Psoas muscle (tissue), 7 donors: ENCODE measurements at regions not wholly inside any gene's neighbourhood (a gene's known extent, or its start where the extent isn't known, plus 50 kb on each side); places are given as distances from the start of the nearest gene placed in this dataset.

Source experiments
- ATAC-seq, 4 donors: fragments of 200-7000 bp; cut with Tn5 transposase; one replicate each; pipeline ENCODE4 v1.9.1; 2020; ENCODE audit warnings: moderate library complexity in 3 of 4, mild to moderate bottlenecking in 2 of 4
- DNase-seq, 2 donors: peaks; one replicate each; pipeline ENCODE4 v3.0.0-alpha.2; 2020
- H3K27ac ChIP-seq: fragments of 200-600 bp; one replicate; pipeline ENCODE4 v1.8.0; 2022
- H3K27me3 ChIP-seq, 3 donors: fragments of 200-600 bp in 1 of 3; one replicate each; pipeline versions ENCODE4 v1.6.1 to v1.8.0; 2013 to 2022; ENCODE audit warnings: low read length in 2 of 3, mild to moderate bottlenecking in 2 of 3, moderate library complexity in 1 of 3; ENCODE audit not compliant: insufficient read depth in 3 of 3
- H3K36me3 ChIP-seq, 2 donors: fragments of 200-600 bp in 1 of 2; one replicate each; pipeline versions ENCODE4 v1.6.1 to v1.8.0; 2013 to 2022; ENCODE audit warnings: low read depth in 1 of 2, mild to moderate bottlenecking in 1 of 2, moderate library complexity in 1 of 2; ENCODE audit not compliant: insufficient read depth in 1 of 2
- H3K4me1 ChIP-seq: fragments of 200-600 bp; one replicate; pipeline ENCODE4 v1.8.0; 2022
- H3K4me3 ChIP-seq: fragments of 200-600 bp; one replicate; pipeline ENCODE4 v1.8.0; 2022; ENCODE audit warnings: mild to moderate bottlenecking
- H3K9me3 ChIP-seq: fragments of 200-600 bp; one replicate; pipeline ENCODE4 v1.8.0; 2022
- WGBS, 3 donors: extraction: QIAGEN DNeasy Blood & Tissue Kit; methylation state at CpG; one replicate each; pipeline versions ENCODE4 v1.1.6 to v1.1.7; 2013; 5-methylcytosine and 5-hydroxymethylcytosine counted together
- intact Hi-C, 2 donors: fragments of 100-400 bp; cut with DNase I; formaldehyde crosslinking; loops; one replicate each; pipeline versions ENCODE4 v1.11.0 to v1.14.2; 2022
- TF ChIP-seq, protein P1 (sequence below): fragments of 200-600 bp; IDR thresholded peaks from one replicate; pipeline ENCODE4 v1.8.0; 2022; ENCODE audit warnings: antibody characterized with exemption
- donor health status: healthy with polysubstance abuse.
- donor health status: DM: no; HTN: no; CAD: no; lungs with moderate emphysema.
- donor health status: Bipolar disorder and iron deficiency.
- donor health status: healthy.
- donor health status: DM: yes; HTN: yes; CAD: no.
- donor health status: DM: no; HTN: no; CAD: no.
- donor health status: DM: yes; HTN: yes; CAD: no.

DNA sequence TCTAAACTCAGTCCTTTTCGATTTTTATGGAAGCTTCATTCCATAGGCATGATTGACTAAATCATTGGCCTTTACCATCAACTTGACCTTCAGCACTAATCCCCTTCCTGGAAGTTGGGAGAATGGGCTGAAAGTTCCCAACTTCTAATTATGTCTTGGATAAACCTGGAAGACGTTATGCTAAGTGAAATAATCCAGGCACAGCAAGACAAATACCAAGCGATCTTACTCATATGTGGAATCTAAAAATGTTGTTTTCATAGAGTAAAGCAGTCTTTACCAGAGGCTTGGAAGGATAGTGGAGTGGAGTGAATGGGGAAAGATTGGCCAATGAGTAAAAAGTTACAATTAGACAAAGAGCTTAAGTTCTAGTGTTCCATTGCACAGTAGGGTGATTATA lies 1453.2 kb downstream of the PLA2G4A start:
- no peak overlapping the region for H3K27ac ChIP-seq
- no peaks in the 10 kb centered on the region for H3K27me3 ChIP-seq
- no peak for ATAC-seq
- WGBS, 3 donors: 67 to 79% (median 78%) methylated on average over 3 of the region's 3 CpGs
- no peaks in the 10 kb centered on the region for H3K9me3 ChIP-seq
- H3K4me3 ChIP-seq: no peak overlapping the region
- intact Hi-C loops: no loop called here
- no peak for DNase-seq
- H3K36me3 ChIP-seq: no peaks in the 10 kb centered on the region
- TF ChIP-seq, protein P1, sequence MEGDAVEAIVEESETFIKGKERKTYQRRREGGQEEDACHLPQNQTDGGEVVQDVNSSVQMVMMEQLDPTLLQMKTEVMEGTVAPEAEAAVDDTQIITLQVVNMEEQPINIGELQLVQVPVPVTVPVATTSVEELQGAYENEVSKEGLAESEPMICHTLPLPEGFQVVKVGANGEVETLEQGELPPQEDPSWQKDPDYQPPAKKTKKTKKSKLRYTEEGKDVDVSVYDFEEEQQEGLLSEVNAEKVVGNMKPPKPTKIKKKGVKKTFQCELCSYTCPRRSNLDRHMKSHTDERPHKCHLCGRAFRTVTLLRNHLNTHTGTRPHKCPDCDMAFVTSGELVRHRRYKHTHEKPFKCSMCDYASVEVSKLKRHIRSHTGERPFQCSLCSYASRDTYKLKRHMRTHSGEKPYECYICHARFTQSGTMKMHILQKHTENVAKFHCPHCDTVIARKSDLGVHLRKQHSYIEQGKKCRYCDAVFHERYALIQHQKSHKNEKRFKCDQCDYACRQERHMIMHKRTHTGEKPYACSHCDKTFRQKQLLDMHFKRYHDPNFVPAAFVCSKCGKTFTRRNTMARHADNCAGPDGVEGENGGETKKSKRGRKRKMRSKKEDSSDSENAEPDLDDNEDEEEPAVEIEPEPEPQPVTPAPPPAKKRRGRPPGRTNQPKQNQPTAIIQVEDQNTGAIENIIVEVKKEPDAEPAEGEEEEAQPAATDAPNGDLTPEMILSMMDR: no peak
- no peaks in the 10 kb centered on the region for H3K4me1 ChIP-seq

DNA sequence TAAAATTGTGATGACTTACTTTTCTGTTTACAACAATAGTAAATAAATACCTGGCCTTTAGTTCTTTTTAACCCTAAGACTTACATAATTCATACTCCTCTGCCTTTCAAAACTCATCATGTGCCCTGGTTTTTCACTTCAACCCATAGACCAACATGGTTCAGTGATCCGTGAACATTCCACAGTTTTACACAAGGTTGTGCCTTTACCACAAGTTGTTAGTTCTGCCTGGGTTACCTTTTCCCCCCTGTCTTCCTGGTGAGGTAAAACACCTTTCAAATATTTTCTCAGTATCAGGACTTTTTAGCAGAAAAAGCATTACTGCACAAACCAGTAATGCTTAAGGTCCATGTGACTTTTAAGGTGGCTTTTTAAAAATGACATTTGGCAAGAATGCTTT lies 1466.4 kb downstream of the PLA2G4A start:
- H3K36me3 ChIP-seq: no peaks in the 10 kb centered on the region
- intact Hi-C loops: no loop called here
- WGBS, 3 donors: 85 to 88% (median 85%) methylated on average over 1 of the region's 1 CpG
- TF ChIP-seq, protein P1: no peak
- no peak overlapping the region for H3K4me3 ChIP-seq
- H3K4me1 ChIP-seq: no peaks in the 10 kb centered on the region
- DNase-seq (no peak), ATAC-seq (no peak)
- H3K27me3 ChIP-seq: no peaks in the 10 kb centered on the region
- H3K27ac ChIP-seq: no peak overlapping the region
- H3K9me3 ChIP-seq: no peaks in the 10 kb centered on the region

DNA sequence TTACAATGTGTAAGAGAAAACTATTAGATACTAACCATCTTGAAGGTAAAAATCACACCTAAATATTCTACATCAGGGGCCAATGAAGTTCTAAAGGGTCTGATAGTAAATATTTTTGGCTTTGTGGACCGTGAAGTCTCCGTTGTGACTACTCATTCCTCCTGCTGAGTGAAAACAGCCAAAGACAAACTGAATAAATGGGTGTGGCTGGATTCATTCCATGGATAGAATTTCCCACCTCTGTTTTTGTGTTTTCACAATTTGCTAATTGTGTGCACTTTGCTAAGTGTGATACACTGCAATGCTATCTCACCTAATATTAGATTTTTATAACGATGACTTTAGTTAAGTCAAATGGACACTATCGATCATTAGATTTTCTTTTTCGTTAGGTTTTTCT lies 1474.0 kb downstream of the PLA2G4A start:
- intact Hi-C loops: no loop called here
- H3K4me3 ChIP-seq: no peak overlapping the region
- no peaks in the 10 kb centered on the region for H3K4me1 ChIP-seq
- H3K27me3 ChIP-seq: no peaks in the 10 kb centered on the region
- DNase-seq: no peak
- no peaks in the 10 kb centered on the region for H3K9me3 ChIP-seq
- no peak for ATAC-seq
- H3K27ac ChIP-seq: no peak overlapping the region
- no peaks in the 10 kb centered on the region for H3K36me3 ChIP-seq
- 74 to 82% (median 77%) methylated on average over 5 of the region's 5 CpGs for WGBS, 3 donors
- TF ChIP-seq, protein P1: no peak

DNA sequence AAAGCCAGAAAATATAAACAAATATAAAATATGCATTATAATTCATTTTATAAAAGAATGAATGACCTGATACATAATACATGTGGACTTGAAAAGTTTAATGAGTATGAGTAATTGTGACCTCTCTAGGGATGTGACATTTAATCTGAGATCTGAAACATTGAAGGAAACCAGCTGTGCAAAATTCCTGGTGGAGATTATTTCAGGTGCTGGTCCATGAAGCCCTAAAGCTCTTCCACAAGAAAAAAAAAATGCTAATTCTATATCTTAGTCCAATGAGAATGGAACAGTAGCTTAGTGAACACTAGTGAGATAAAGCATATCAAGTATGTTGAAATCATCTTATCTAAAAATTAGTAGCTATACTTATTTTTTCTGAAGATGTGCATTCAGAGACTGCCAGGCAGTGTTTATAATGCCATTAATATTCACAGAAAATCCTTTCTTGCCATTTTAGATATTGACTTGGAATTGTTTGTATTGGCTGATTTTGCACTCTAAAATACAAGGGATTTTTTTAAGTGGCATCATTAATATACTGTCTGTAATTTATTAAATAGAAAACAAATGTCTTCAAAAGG lies 1485.9 kb downstream of the PLA2G4A start:
- ATAC-seq (no peak), DNase-seq (no peak)
- Histone ChIP-seq H3K27me3 (no peaks in the 10 kb centered on the region), H3K9me3 (no peaks in the 10 kb centered on the region), H3K4me3 (no peak overlapping the region), H3K4me1 (no peaks in the 10 kb centered on the region), H3K27ac (no peak overlapping the region), H3K36me3 (no peaks in the 10 kb centered on the region)
- TF ChIP-seq, protein P1: no peak
- intact Hi-C loops: no loop called here

DNA sequence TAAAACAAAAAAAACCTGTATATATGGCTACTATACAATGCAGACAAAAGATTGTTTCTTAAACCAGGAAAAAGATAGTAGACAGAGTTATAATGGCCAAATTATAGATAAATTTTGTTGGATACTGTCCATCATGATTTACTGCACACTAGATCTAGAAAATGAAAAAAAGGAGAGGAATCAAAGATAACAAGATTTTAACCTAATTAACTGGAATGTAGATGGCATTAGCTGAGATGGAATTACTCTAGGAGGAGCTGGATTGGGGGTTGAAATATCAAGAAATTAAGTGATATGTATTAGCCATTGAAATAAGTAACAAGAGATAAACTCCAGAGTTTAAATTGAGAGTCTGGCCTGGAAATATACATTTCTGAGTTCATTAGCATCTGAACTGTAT lies 1489.1 kb downstream of the PLA2G4A start:
- H3K4me3 ChIP-seq: no peak overlapping the region
- intact Hi-C loops: no loop called here
- no peak for ATAC-seq
- H3K36me3 ChIP-seq: no peaks in the 10 kb centered on the region
- TF ChIP-seq, protein P1: no peak
- no peak overlapping the region for H3K27ac ChIP-seq
- no peaks in the 10 kb centered on the region for H3K9me3 ChIP-seq
- no peaks in the 10 kb centered on the region for H3K27me3 ChIP-seq
- DNase-seq: no peak
- H3K4me1 ChIP-seq: no peaks in the 10 kb centered on the region
